SU-DHL-6 (cell line): ENCODE measurements at regions not wholly inside any gene's neighbourhood (a gene's known extent, or its start where the extent isn't known, plus 50 kb on each side); places are given as distances from the start of the nearest gene placed in this dataset.

Source experiments
- CTCF ChIP-seq: fragments of 200-600 bp; sonication (generic); IDR thresholded peaks from one replicate; pipeline ENCODE4 v1.5.1; 2017; ENCODE audit warnings: antibody characterized with exemption, mild to moderate bottlenecking, low read length, moderate library complexity; ENCODE audit not compliant: insufficient read depth, poor library complexity, severe bottlenecking
- EZH2phosphoT487 ChIP-seq: fragments of 200-600 bp; sonication (generic), shearing (Covaris generic); conservative IDR thresholded peaks from 2 replicates; pipeline ENCODE4 v1.6.1; 2018; ENCODE audit warnings: mild to moderate bottlenecking, antibody characterized with exemption, low read length, moderate library complexity, mixed read lengths

- TF ChIP-seq CTCF (no peak), EZH2phosphoT487 (no peak)
Measured at GRCh38 chr7:153657182-153657800, 394.9 kb upstream of the DPP6 start.
